H1 (cell line): ENCODE measurements at regions not wholly inside any gene's neighbourhood (a gene's known extent, or its start where the extent isn't known, plus 50 kb on each side); places are given as distances from the start of the nearest gene placed in this dataset.

Source experiments
- CEBPB ChIP-seq: IDR thresholded peaks from 2 replicates; pipeline ENCODE4 v1.6.1; 2012; ENCODE audit warnings: low read depth, low read length
- CTCF ChIP-seq, 3 experiments: IDR thresholded peaks; 1 replicate in 2 of 3; 2 replicates in 1 of 3; pipeline versions ENCODE4 v1.5.1 to v1.6.1; 2011; ENCODE audit warnings: low read length in 3 of 3, mild to moderate bottlenecking in 3 of 3, inconsistent platforms in 2 of 3, low read depth in 1 of 3, moderate library complexity in 1 of 3; ENCODE audit not compliant: insufficient read depth in 1 of 3; ENCODE audit errors: control extremely low read depth in 1 of 3
- HDAC6 ChIP-seq: IDR thresholded peaks from one replicate; pipeline ENCODE4 v1.7.1; 2012; ENCODE audit warnings: low read depth, mild to moderate bottlenecking, inconsistent platforms, low read length, moderate library complexity
- MAFK ChIP-seq: IDR thresholded peaks from 2 replicates; pipeline ENCODE4 v1.6.1; 2012; ENCODE audit warnings: low read depth, mild to moderate bottlenecking, improper control_type of control experiment, low read length
- NRF1 ChIP-seq: IDR thresholded peaks from 2 replicates; pipeline ENCODE4 v1.6.1; 2011; ENCODE audit warnings: mild to moderate bottlenecking, low read depth, low read length, improper control_type of control experiment
- POLR2A ChIP-seq, 2 experiments: IDR thresholded peaks; 1 replicate in 1 of 2; 2 replicates in 1 of 2; pipeline ENCODE4 v1.6.1; 2011; ENCODE audit warnings: low read depth in 2 of 2, low read length in 2 of 2, mild to moderate bottlenecking in 2 of 2; ENCODE audit errors: control extremely low read depth in 1 of 2

GRCh38 chr18:45174629-45175136 is 440.6 kb upstream of the SLC14A2 start:
- no peak for TF ChIP-seq NRF1
- no peak for TF ChIP-seq CEBPB
- TF ChIP-seq MAFK: no peak
- no peak for TF ChIP-seq CTCF (IDR thresholded peaks at IDR 0.05; ENCODE audit: control extremely low read depth in 1 of 3, insufficient read depth in 1 of 3, low read depth in 1 of 3, low read length in 3 of 3)
- no peak for TF ChIP-seq POLR2A (IDR thresholded peaks at IDR 0.05; ENCODE audit: control extremely low read depth in 1 of 2, low read depth in 2 of 2, low read length in 2 of 2)
- no peak for TF ChIP-seq HDAC6
